Astrocyte (in vitro differentiated cells and primary cell): ENCODE measurements at regions not wholly inside any gene's neighbourhood (a gene's known extent, or its start where the extent isn't known, plus 50 kb on each side); places are given as distances from the start of the nearest gene placed in this dataset.

Source experiments
- DNase-seq: peaks from one replicate; pipeline ENCODE4 v3.0.0-alpha.2; 2010; ENCODE audit warnings: low read depth
- FAIRE-seq: peaks from 2 replicates; lab custom pipeline; 2011; peaks lifted over from hg19 to GRCh38; lab: Jason Lieb, UNC
- H2AFZ ChIP-seq: 2 replicates; pipeline ENCODE4 v1.6.0; 2012; ENCODE audit warnings: low read depth, low read length, inconsistent platforms
- H3K27ac ChIP-seq: 2 replicates; pipeline ENCODE4 v1.5.1; 2011; ENCODE audit warnings: low read depth, low read length, inconsistent platforms
- H3K27me3 ChIP-seq: 2 replicates; pipeline ENCODE4 v1.6.0; 2011; ENCODE audit warnings: low read length, inconsistent platforms; ENCODE audit not compliant: insufficient read depth
- H3K36me3 ChIP-seq: 2 replicates; pipeline ENCODE4 v1.5.1; 2011; ENCODE audit warnings: low read length, inconsistent platforms; ENCODE audit not compliant: insufficient read depth
- H3K4me1 ChIP-seq: 2 replicates; pipeline ENCODE4 v1.5.1; 2011; ENCODE audit warnings: low read length, inconsistent platforms; ENCODE audit not compliant: insufficient read depth
- H3K4me2 ChIP-seq: 2 replicates; pipeline ENCODE4 v1.6.0; 2012; ENCODE audit warnings: low read length, inconsistent platforms
- H3K4me3 ChIP-seq: 2 replicates; pipeline ENCODE4 v1.5.1; 2011; ENCODE audit warnings: low read depth, mild to moderate bottlenecking, low read length, inconsistent platforms; ENCODE audit not compliant: insufficient read depth
- H3K79me2 ChIP-seq: 2 replicates; pipeline ENCODE4 v1.6.0; 2012; ENCODE audit warnings: mild to moderate bottlenecking, low read length, inconsistent platforms; ENCODE audit not compliant: insufficient read depth
- H3K9ac ChIP-seq: 2 replicates; pipeline ENCODE4 v1.6.0; 2012; ENCODE audit warnings: mild to moderate bottlenecking, low read length, inconsistent platforms
- H3K9me3 ChIP-seq: 2 replicates; pipeline ENCODE4 v1.5.1; 2012; ENCODE audit warnings: low read depth, mild to moderate bottlenecking, low read length, inconsistent platforms; ENCODE audit not compliant: insufficient read depth
- H4K20me1 ChIP-seq: 2 replicates; pipeline ENCODE4 v1.6.0; 2012; ENCODE audit warnings: low read length, inconsistent platforms; ENCODE audit not compliant: insufficient read depth
- H3K27ac Mint-ChIP-seq: one replicate; pipeline ENCODE4 v1.8.0; 2021; ENCODE audit warnings: mild to moderate bottlenecking, mixed read lengths; ENCODE audit not compliant: unreplicated experiment
- H3K27me3 Mint-ChIP-seq: one replicate; pipeline ENCODE4 v1.8.0; 2021; ENCODE audit warnings: low read depth, mixed read lengths; ENCODE audit not compliant: unreplicated experiment
- H3K36me3 Mint-ChIP-seq: one replicate; pipeline ENCODE4 v1.8.0; 2021; ENCODE audit warnings: low read depth, mixed read lengths; ENCODE audit not compliant: unreplicated experiment
- H3K4me1 Mint-ChIP-seq: one replicate; pipeline ENCODE4 v1.8.0; 2021; ENCODE audit warnings: low read depth, mixed read lengths; ENCODE audit not compliant: unreplicated experiment
- H3K4me3 Mint-ChIP-seq: one replicate; pipeline ENCODE4 v1.8.0; 2021; ENCODE audit warnings: mild to moderate bottlenecking, moderate library complexity, mixed read lengths; ENCODE audit not compliant: unreplicated experiment
- H3K9me3 Mint-ChIP-seq: one replicate; pipeline ENCODE4 v1.8.0; 2021; ENCODE audit warnings: mild to moderate bottlenecking, mixed read lengths; ENCODE audit not compliant: unreplicated experiment
- CTCF ChIP-seq: IDR thresholded peaks from 2 replicates; pipeline ENCODE4 v1.5.1; 2011; ENCODE audit warnings: low read depth, mild to moderate bottlenecking, inconsistent platforms, low read length, moderate library complexity; ENCODE audit not compliant: insufficient read depth
- EZH2 ChIP-seq: IDR thresholded peaks from 2 replicates; pipeline ENCODE4 v1.6.1; 2012; ENCODE audit warnings: mild to moderate bottlenecking, low read length, inconsistent platforms; ENCODE audit not compliant: insufficient read depth

- Histone ChIP-seq H3K4me2 (no peak overlapping the region), H3K36me3 (no peaks in the 10 kb centered on the region), H3K79me2 (no peaks in the 10 kb centered on the region), H3K9me3 (no peaks in the 10 kb centered on the region), H3K9ac (no peak overlapping the region), H3K27ac (no peak overlapping the region), H3K4me1 (no peaks in the 10 kb centered on the region), H3K27me3 (no peaks in the 10 kb centered on the region), H4K20me1 (no peaks in the 10 kb centered on the region), H2AFZ (no peak overlapping the region), H3K4me3 (no peak overlapping the region)
- H3K27ac Mint-ChIP-seq: no peak overlapping the region
- peaks cover 48% of the 10 kb centered on the region for H3K27me3 Mint-ChIP-seq
- H3K36me3 Mint-ChIP-seq: no peaks in the 10 kb centered on the region
- no peak for TF ChIP-seq EZH2
- TF ChIP-seq CTCF: no peak
- FAIRE-seq: no peak
- H3K4me3 Mint-ChIP-seq: no peak overlapping the region
- H3K9me3 Mint-ChIP-seq: no peaks in the 10 kb centered on the region
- H3K4me1 Mint-ChIP-seq: peaks cover 4% of the 10 kb centered on the region
- DNase-seq: no peak
Observed at GRCh38 chr2:867296-867695, 83.4 kb upstream of the SNTG2 start.

GRCh38 chr2:866887-867286, 83.8 kb upstream of the SNTG2 start:
- no peak for FAIRE-seq
- H3K27ac Mint-ChIP-seq: no peak overlapping the region

More at GRCh38 chr2:866887-867286, 83.8 kb upstream of the SNTG2 start:
- Histone ChIP-seq H3K4me1 (no peaks in the 10 kb centered on the region), H2AFZ (no peak overlapping the region), H3K36me3 (no peaks in the 10 kb centered on the region), H3K9ac (no peak overlapping the region), H3K9me3 (no peaks in the 10 kb centered on the region), H3K4me2 (no peak overlapping the region), H3K79me2 (no peaks in the 10 kb centered on the region), H3K27me3 (no peaks in the 10 kb centered on the region), H4K20me1 (no peaks in the 10 kb centered on the region), H3K4me3 (no peak overlapping the region), H3K27ac (no peak overlapping the region)
- DNase-seq: no peak
- Mint-ChIP-seq H3K9me3 (no peaks in the 10 kb centered on the region), H3K4me1 (peaks cover 6% of the 10 kb centered on the region), H3K4me3 (no peak overlapping the region), H3K27me3 (peaks cover 52% of the 10 kb centered on the region), H3K36me3 (no peaks in the 10 kb centered on the region)
- TF ChIP-seq EZH2: no peak
- no peak for TF ChIP-seq CTCF
